HepG2 (cell line): ENCODE measurements at regions not wholly inside any gene's neighbourhood (a gene's known extent, or its start where the extent isn't known, plus 50 kb on each side); places are given as distances from the start of the nearest gene placed in this dataset.

Source experiments
- ATAC-seq: fragments of 200-7000 bp; cut with Tn5 transposase; 3 replicates; pipeline ENCODE4 v1.9.1; 2020; ENCODE audit warnings: mild to moderate bottlenecking, moderate library complexity
- BruUV-seq: library from RNA; stranded (reverse); fragments of 400-500 nt; replicated peaks from 2 replicates; lab custom pipeline; 2021; lab: Mats Ljungman, UMichigan
- CTCF ChIA-PET: fragments of 300-600 bp; formaldehyde crosslinking; extraction: SDS; loops from one replicate; lab custom pipeline; 2021; ENCODE audit warnings: low total read pairs, inconsistent platforms, low intra/inter-chr PET ratio; lab: Yijun Ruan, JAX
- POLR2A ChIA-PET: fragments of 350-600 bp; sonication (Branson Sonifier 250); formaldehyde crosslinking; loops from one replicate; lab custom pipeline; 2020; ENCODE audit warnings: antibody characterized with exemption, inconsistent platforms; lab: Yijun Ruan, JAX
- DNase-seq: peaks from one replicate; pipeline ENCODE4 v3.0.0-alpha.2; 2015; ENCODE audit warnings: low spot score
- FAIRE-seq: peaks from 3 replicates; lab custom pipeline; 2011; peaks lifted over from hg19 to GRCh38; lab: Jason Lieb, UNC
- H2AFZ ChIP-seq: one replicate; pipeline ENCODE4 v1.6.1; 2011; ENCODE audit warnings: low read length, inconsistent platforms
- H3K27ac ChIP-seq: fragments of 300-600 bp; 3 replicates; pipeline ENCODE4 v1.8.0; 2011; ENCODE audit warnings: mixed run types, mild to moderate bottlenecking, mixed read lengths, low read length, inconsistent platforms; ENCODE audit not compliant: insufficient read depth; ENCODE audit errors: extremely low read length
- H3K27me3 ChIP-seq, 2 experiments: fragments of 200-600 bp in 1 of 2; 2 replicates in 1 of 2; 3 replicates in 1 of 2; pipeline versions ENCODE4 v1.6.0 to v1.8.0; 2011; ENCODE audit warnings: low read length in 2 of 2, mild to moderate bottlenecking in 2 of 2, moderate library complexity in 2 of 2, inconsistent platforms in 1 of 2; ENCODE audit not compliant: insufficient read depth in 2 of 2, control insufficient read depth in 1 of 2
- H3K36me3 ChIP-seq, 2 experiments: fragments of 200-600 bp in 1 of 2; replicated peaks in 1 of 2; 2 replicates in 1 of 2; 3 replicates in 1 of 2; pipeline versions ENCODE4 v1.5.1 to v1.8.0; 2011; ENCODE audit warnings: low read length in 2 of 2, inconsistent platforms in 1 of 2; ENCODE audit not compliant: insufficient read depth in 2 of 2, control insufficient read depth in 1 of 2
- H3K4me1 ChIP-seq: 2 replicates; pipeline ENCODE4 v1.5.1; 2012; ENCODE audit warnings: low read length, inconsistent platforms; ENCODE audit not compliant: insufficient read depth
- H3K4me2 ChIP-seq: 2 replicates; pipeline ENCODE4 v1.6.0; 2011; ENCODE audit warnings: low read depth, low read length, inconsistent platforms
- H3K4me3 ChIP-seq, 3 experiments: fragments of 200-600 bp in 1 of 3; sonication (generic), shearing (Covaris generic) in 1 of 3; replicated peaks in 1 of 3; 2 replicates each; pipeline ENCODE4 v1.5.1; 2011 to 2016; ENCODE audit warnings: low read length in 3 of 3, inconsistent platforms in 2 of 3, low read depth in 2 of 3, mild to moderate bottlenecking in 2 of 3, control low read depth in 1 of 3, mixed read lengths in 1 of 3; ENCODE audit not compliant: insufficient read depth in 1 of 3
- H3K79me2 ChIP-seq: one replicate; pipeline ENCODE4 v1.6.1; 2011; ENCODE audit warnings: low read length, inconsistent platforms; ENCODE audit not compliant: insufficient read depth
- H3K9ac ChIP-seq: 2 replicates; pipeline ENCODE4 v1.6.0; 2011; ENCODE audit warnings: mild to moderate bottlenecking, low read depth, low read length, inconsistent platforms; ENCODE audit not compliant: insufficient read depth
- H3K9me3 ChIP-seq: 2 replicates; pipeline ENCODE4 v1.5.1; 2012; ENCODE audit warnings: mild to moderate bottlenecking, low read length
- H4K20me1 ChIP-seq: 2 replicates; pipeline ENCODE4 v1.6.0; 2011; ENCODE audit warnings: inconsistent platforms, mild to moderate bottlenecking, low read length, moderate library complexity; ENCODE audit not compliant: insufficient read depth
- ATF7 ChIP-seq, 2 experiments: fragments of 450-650 bp in 1 of 2; sonication (generic) in 1 of 2; formaldehyde crosslinking in 1 of 2; IDR thresholded peaks; 2 replicates each; pipeline versions ENCODE4 v1.4.0 to v1.6.1; 2016 to 2020; ENCODE audit warnings: antibody characterized with exemption in 1 of 2, mild to moderate bottlenecking in 1 of 2, missing genetic modification reagents in 1 of 2
- CHD4 ChIP-seq: fragments of 200-600 bp; sonication (generic); IDR thresholded peaks from 2 replicates; pipeline ENCODE4 v1.7.0; 2017; ENCODE audit warnings: mild to moderate bottlenecking, low read length, borderline replicate concordance
- KAT2B ChIP-seq: fragments of 150-350 bp; IDR thresholded peaks from 2 replicates; pipeline ENCODE4 v1.6.1; 2014; ENCODE audit warnings: low read depth, low read length, borderline replicate concordance
- NFE2 ChIP-seq: sonication (generic); formaldehyde crosslinking; IDR thresholded peaks from 2 replicates; pipeline ENCODE4 v1.4.0; 2020; ENCODE audit warnings: missing genetic modification reagents
- NR2C2 ChIP-seq: sonication (generic); formaldehyde crosslinking; IDR thresholded peaks from 2 replicates; pipeline ENCODE4 v1.4.0; 2020; ENCODE audit warnings: missing genetic modification reagents, mild to moderate bottlenecking, moderate library complexity, borderline replicate concordance
- TBL1XR1 ChIP-seq: fragments of 150-350 bp; IDR thresholded peaks from 2 replicates; pipeline ENCODE4 v1.6.1; 2014; ENCODE audit warnings: borderline replicate concordance, low read length; ENCODE audit not compliant: partially characterized antibody
- TBX2 ChIP-seq: sonication (generic); formaldehyde crosslinking; IDR thresholded peaks from 2 replicates; pipeline ENCODE4 v1.5.0; 2020; ENCODE audit warnings: missing genetic modification reagents, mild to moderate bottlenecking, borderline replicate concordance
- TEAD3 ChIP-seq: optimal IDR thresholded peaks from 2 replicates; pipeline ENCODE3; 2016; ENCODE audit warnings: borderline replicate concordance
- ZFP36L2 ChIP-seq: sonication (generic); formaldehyde crosslinking; IDR thresholded peaks from 2 replicates; pipeline ENCODE4 v1.4.0; 2020; ENCODE audit warnings: missing genetic modification reagents
- ZFY ChIP-seq: sonication (generic); formaldehyde crosslinking; IDR thresholded peaks from 2 replicates; pipeline ENCODE4 v1.4.0; 2020; ENCODE audit warnings: missing genetic modification reagents
- ZNF709 ChIP-seq: sonication (generic); formaldehyde crosslinking; IDR thresholded peaks from 2 replicates; pipeline ENCODE4 v1.5.0; 2020; ENCODE audit warnings: mild to moderate bottlenecking, missing genetic modification reagents
- WGBS: methylation state at CpG from one replicate; pipeline ENCODE4 v1.1.6; 2017; ENCODE audit warnings: low lambda C conversion rate; 5-methylcytosine and 5-hydroxymethylcytosine counted together
- in situ Hi-C: cut with HindIII; loops from 2 replicates; pipeline ENCODE4 v1.10.0; 2017; ENCODE audit warnings: low pct_unique_long_range_greater_than_20kb; ENCODE audit not compliant: extremely low pct_ligation_motif_present
- intact Hi-C: fragments of 100-400 bp; cut with micrococcal nuclease; formaldehyde crosslinking; loops from one replicate; pipeline ENCODE4 v1.10.0; 2022; ENCODE audit not compliant: unreplicated experiment
- TF ChIP-seq, protein P1 (sequence below): sonication (generic); formaldehyde crosslinking; IDR thresholded peaks from 2 replicates; pipeline ENCODE4 v1.8.1; 2023; ENCODE audit warnings: mild to moderate bottlenecking, inconsistent platforms, moderate library complexity, missing genetic modification reagents, borderline replicate concordance
- TF ChIP-seq, protein P2 (sequence below): sonication (generic); formaldehyde crosslinking; IDR thresholded peaks from 2 replicates; pipeline ENCODE4 v1.5.0; 2020; ENCODE audit warnings: missing genetic modification reagents
- TF ChIP-seq, protein P3 (sequence below): sonication (generic); formaldehyde crosslinking; IDR thresholded peaks from 2 replicates; pipeline ENCODE4 v1.4.0; 2020; ENCODE audit warnings: missing genetic modification reagents, borderline replicate concordance

DNA sequence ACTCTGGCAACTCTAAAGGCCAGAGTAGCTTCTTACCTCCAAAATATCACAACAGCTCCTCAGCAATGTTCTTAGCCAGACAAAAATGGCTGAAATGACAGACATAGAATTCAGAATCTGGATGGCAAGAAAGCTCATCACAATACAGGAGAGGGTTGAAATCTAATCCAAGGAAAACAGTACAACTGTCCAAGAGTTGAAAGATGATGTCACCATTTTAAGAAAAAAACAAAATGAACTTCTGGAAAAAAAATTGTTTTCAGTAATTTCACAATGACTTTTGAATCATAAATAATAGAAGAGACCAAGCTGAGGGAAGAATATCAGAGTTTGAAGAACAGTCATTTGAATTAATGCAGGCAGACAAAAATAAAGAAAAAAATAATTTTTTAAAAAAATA lies 479.5 kb downstream of the ZWINT start:
- Histone ChIP-seq H2AFZ (no peak overlapping the region), H3K9me3 (no peaks in the 10 kb centered on the region), H3K27ac (no peak overlapping the region), H3K36me3 (no peaks in the 10 kb centered on the region), H3K79me2 (no peaks in the 10 kb centered on the region), H4K20me1 (no peaks in the 10 kb centered on the region), H3K4me3 (no peak overlapping the region), H3K27me3 (no peaks in the 10 kb centered on the region), H3K4me1 (no peaks in the 10 kb centered on the region), H3K9ac (no peak overlapping the region), H3K4me2 (no peak overlapping the region)
- intact Hi-C loops (no loop called here), in situ Hi-C loops (no loop called here)
- POLR2A ChIA-PET = no interaction called here
- DNase-seq = no peak
- ATAC-seq = no peak
- FAIRE-seq = no peak
- CTCF ChIA-PET = no interaction called here
- BruUV-seq = no TSS peak
- TF ChIP-seq, protein P1, sequence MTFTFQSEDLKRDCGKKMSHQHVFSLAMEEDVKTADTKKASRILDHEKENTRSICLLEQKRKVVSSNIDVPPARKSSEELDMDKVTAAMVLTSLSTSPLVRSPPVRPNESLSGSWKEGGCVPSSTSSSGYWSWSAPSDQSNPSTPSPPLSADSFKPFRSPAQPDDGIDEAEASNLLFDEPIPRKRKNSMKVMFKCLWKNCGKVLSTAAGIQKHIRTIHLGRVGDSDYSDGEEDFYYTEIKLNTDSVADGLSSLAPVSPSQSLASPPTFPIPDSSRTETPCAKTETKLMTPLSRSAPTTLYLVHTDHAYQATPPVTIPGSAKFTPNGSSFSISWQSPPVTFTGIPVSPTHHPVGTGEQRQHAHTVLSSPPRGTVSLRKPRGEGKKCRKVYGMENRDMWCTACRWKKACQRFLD (CRISPR knock-in tag) = no peak
- TF ChIP-seq TEAD3 (no peak), NFE2 (no peak), ATF7 (IDR thresholded peaks at IDR 0.05) (peak; percentile 92), ATF7 (CRISPR knock-in tag; IDR thresholded peaks at IDR 0.05) (no peak)

DNA sequence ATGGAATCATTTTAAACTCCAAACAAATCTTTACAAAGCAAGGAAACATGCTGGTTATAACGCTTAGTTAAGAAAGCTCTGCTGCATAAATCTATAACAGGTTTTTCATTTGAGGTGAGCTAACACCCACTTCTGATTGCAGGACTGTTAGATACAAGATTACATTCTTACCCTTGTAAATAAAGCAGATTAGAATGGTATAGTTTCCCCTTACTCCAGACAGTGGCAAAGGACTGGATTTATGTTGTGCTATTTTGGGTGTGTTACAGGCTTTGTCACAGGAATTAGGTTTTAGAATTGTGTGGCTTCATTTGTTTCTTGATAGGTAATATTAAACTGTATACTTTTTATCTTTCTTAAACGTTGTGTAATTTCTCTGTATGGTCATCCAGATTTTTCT lies 487.6 kb downstream of the ZWINT start:
- DNase-seq (no peak), ATAC-seq (no peak), FAIRE-seq (no peak)
- ChIA-PET POLR2A (no interaction called here), CTCF (no interaction called here)
- intact Hi-C loops (no loop called here), in situ Hi-C loops (no loop called here)
- no peaks in the 10 kb centered on the region for H3K79me2 ChIP-seq
- H3K27ac ChIP-seq = no peak overlapping the region
- no peaks in the 10 kb centered on the region for H4K20me1 ChIP-seq
- H2AFZ ChIP-seq = no peak overlapping the region
- H3K4me2 ChIP-seq = no peak overlapping the region
- no peaks in the 10 kb centered on the region for H3K9me3 ChIP-seq
- WGBS = 0% methylated on average over 2 of the region's 2 CpGs
- no TSS peak for BruUV-seq
- no peaks in the 10 kb centered on the region for H3K36me3 ChIP-seq
- H3K4me3 ChIP-seq = no peak overlapping the region
- H3K4me1 ChIP-seq = no peaks in the 10 kb centered on the region
- no peak overlapping the region for H3K9ac ChIP-seq
- H3K27me3 ChIP-seq = no peaks in the 10 kb centered on the region
- TF ChIP-seq, protein P2, sequence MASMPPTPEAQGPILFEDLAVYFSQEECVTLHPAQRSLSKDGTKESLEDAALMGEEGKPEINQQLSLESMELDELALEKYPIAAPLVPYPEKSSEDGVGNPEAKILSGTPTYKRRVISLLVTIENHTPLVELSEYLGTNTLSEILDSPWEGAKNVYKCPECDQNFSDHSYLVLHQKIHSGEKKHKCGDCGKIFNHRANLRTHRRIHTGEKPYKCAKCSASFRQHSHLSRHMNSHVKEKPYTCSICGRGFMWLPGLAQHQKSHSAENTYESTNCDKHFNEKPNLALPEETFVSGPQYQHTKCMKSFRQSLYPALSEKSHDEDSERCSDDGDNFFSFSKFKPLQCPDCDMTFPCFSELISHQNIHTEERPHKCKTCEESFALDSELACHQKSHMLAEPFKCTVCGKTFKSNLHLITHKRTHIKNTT (CRISPR knock-in tag) = no peak
- no peak for TF ChIP-seq TBL1XR1
- TF ChIP-seq KAT2B = no peak
- TF ChIP-seq TBX2 (CRISPR knock-in tag) = no peak
- TF ChIP-seq, protein P3, sequence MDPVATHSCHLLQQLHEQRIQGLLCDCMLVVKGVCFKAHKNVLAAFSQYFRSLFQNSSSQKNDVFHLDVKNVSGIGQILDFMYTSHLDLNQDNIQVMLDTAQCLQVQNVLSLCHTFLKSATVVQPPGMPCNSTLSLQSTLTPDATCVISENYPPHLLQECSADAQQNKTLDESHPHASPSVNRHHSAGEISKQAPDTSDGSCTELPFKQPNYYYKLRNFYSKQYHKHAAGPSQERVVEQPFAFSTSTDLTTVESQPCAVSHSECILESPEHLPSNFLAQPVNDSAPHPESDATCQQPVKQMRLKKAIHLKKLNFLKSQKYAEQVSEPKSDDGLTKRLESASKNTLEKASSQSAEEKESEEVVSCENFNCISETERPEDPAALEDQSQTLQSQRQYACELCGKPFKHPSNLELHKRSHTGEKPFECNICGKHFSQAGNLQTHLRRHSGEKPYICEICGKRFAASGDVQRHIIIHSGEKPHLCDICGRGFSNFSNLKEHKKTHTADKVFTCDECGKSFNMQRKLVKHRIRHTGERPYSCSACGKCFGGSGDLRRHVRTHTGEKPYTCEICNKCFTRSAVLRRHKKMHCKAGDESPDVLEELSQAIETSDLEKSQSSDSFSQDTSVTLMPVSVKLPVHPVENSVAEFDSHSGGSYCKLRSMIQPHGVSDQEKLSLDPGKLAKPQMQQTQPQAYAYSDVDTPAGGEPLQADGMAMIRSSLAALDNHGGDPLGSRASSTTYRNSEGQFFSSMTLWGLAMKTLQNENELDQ = no peak
- no peak for TF ChIP-seq ZFP36L2 (CRISPR knock-in tag)
- TF ChIP-seq CHD4 = no peak
- TF ChIP-seq NR2C2 = no peak
- TF ChIP-seq ZFY = no peak
- TF ChIP-seq ZNF709 (CRISPR knock-in tag) = no peak
